GM12892 (cell line): ENCODE measurements at regions not wholly inside any gene's neighbourhood (a gene's known extent, or its start where the extent isn't known, plus 50 kb on each side); places are given as distances from the start of the nearest gene placed in this dataset.
"Not testable (repeated sequence)": the region's sequence is repeated elsewhere in the genome, so short reads cannot be mapped to it uniquely, and the experiment has no call there.

ENCODE experiments used
- DNase-seq: peaks from one replicate; pipeline ENCODE4 v3.0.0; 2011; ENCODE audit not compliant: insufficient read length
- FAIRE-seq: peaks from 2 replicates; lab custom pipeline; 2011; peaks lifted over from hg19 to GRCh38; lab: Jason Lieb, UNC
- POLR2A ChIP-seq: IDR thresholded peaks from 2 replicates; pipeline ENCODE4 v1.6.1; 2011; ENCODE audit warnings: low read depth, low read length, control low read depth
- POLR2AphosphoS5 ChIP-seq: IDR thresholded peaks from 2 replicates; pipeline ENCODE4 v1.6.1; 2011; ENCODE audit warnings: low read depth, low read length, control low read depth
- TAF1 ChIP-seq: IDR thresholded peaks from 2 replicates; pipeline ENCODE4 v1.6.1; 2011; ENCODE audit warnings: low read depth, mild to moderate bottlenecking, control low read depth, low read length, borderline replicate concordance

DNA sequence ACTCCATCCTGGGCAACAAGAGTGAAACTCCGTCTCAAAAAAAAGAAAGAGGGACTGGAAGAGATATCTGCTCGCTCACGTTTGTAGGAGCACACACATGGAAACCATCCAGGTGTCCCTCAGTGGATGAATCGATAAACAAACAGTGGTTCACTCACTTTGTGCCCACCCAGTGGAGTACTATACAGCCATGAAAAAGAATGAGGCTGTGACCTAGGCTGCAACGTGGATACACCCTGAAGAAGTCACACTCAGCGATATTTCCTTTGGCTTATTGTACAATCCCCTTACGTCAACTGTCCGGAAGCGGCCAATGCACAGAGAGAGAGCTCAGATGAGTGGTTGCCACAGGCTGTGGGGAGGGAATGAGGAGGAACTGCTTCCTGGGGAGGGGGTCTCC is 82.3 kb upstream of the PPP2R3B start:
- no peak for DNase-seq
- FAIRE-seq = no peak
- TF ChIP-seq POLR2A (no peak), TAF1 (no peak), POLR2AphosphoS5 (no peak)

DNA sequence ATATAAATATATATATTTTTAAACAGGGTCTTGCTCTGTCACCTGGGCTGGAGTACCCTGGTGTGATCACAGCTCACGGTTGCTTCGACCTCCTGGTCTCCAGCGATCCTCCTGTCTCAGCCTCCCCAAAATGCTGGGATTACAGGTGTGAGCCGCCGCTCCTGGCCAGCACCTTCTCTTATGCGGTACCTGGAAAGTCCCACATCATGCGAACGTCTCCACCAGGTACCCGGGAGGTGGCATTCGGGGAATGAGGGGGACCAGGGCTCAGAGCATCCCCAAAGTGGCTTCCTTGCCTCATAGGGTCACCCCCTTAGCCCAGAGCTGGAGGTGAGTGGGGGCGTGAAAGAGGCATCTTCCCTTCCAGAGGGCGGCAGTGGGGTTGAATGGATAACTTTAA is 84.0 kb upstream of the PPP2R3B start:
- no peak for FAIRE-seq
- DNase-seq = no peak
- TF ChIP-seq POLR2A (no peak), POLR2AphosphoS5 (no peak), TAF1 (no peak)

DNA sequence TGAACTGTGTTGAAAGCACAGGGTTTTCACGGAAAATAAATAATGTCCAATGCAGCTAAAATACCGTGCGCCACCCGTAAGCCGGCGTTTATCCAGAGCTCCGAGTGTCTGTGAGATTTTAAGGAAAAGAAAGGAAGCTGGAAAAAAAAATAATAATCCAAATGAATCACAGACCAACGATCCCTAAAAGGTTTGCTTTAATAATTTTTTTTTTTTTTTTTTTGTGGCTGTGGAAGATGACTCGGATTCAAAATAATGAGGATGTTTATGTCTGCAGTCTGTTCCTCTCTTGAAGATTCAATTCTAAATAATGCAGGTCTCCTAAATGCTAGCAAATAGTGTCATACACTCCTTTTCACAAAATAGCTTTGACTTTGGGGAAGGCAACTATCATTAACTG is 84.6 kb upstream of the PPP2R3B start:
- TF ChIP-seq TAF1 (no peak), POLR2A (no peak), POLR2AphosphoS5 (no peak)
- DNase-seq (no peak), FAIRE-seq (no peak)

DNA sequence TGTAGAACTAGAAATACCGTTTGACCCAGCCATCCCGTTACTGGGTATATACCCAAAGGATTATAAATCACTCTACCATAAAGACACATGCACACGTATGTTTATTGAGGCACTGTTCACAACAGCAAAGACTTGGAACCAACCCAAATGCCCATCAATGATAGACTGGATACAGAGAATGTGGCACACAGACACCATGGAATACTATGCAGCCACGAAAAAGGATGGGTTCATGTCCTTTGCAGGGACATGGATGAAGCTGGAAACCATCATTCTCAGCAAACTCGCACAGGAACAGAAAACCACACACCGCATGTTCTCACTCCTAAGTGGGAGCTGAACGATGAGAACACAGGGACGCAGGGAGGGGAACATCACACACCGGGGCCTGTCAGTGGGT is 85.6 kb upstream of the PPP2R3B start:
- not testable (repeated sequence) for FAIRE-seq, DNase-seq

DNA sequence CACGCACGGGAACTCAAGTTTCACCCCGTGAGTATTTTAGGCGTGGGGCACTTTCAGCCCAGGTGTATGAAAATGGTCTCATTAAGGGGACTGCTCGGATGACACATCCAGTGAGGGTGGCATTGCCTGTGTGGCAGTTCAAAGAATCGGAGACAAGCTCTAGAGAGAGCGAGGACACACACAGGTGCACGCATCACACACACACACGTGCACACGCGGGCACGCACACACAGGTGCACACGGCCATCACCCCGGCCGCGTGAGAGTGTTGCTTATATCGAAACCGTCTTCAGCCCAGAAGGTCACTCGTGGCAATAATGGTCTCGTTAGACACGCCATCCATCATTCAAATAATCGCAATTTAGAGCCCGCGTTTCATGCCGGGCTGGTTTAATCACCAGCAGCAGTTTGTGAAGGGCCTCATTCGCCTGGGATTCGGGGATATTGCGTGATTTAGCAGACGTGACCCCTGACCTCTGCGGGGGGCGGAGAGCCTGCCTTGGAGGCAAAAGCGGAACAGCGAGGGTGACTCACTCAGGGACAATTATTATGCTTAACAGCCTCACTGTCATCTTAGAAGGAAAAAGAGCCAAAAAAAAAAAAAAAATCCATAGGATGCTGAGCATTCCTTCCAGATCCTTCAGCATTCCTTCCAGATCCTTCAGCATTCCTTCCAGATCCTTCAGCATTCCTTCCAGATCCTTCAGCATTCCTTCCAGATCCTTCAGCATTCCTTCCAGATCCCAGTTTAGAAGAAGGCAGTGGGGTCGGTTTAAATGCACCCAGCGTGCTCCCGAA is 89.4 kb upstream of the PPP2R3B start:
- TF ChIP-seq TAF1 (no peak), POLR2A (no peak), POLR2AphosphoS5 (no peak)
- no peak for FAIRE-seq
- no peak for DNase-seq

DNA sequence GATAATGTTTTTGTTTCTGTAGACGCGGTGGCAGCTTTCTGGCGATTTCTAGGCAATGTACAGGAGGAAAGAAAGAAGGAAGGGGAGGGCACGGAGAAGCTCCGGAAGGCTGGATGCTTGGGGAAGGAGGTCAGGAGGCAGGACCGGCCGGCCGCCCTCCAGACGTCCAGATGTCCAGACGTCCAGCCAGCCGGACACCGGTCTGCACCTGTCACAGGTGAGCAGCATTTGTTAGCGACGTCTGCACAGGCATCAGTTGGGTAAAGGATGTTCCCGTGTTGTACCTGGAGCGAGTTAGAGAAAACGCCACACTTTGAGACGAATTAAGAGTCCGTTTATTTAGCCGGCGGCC is 90.0 kb upstream of the PPP2R3B start:
- FAIRE-seq = no peak
- no peak for DNase-seq
- no peak for TF ChIP-seq POLR2AphosphoS5

DNA sequence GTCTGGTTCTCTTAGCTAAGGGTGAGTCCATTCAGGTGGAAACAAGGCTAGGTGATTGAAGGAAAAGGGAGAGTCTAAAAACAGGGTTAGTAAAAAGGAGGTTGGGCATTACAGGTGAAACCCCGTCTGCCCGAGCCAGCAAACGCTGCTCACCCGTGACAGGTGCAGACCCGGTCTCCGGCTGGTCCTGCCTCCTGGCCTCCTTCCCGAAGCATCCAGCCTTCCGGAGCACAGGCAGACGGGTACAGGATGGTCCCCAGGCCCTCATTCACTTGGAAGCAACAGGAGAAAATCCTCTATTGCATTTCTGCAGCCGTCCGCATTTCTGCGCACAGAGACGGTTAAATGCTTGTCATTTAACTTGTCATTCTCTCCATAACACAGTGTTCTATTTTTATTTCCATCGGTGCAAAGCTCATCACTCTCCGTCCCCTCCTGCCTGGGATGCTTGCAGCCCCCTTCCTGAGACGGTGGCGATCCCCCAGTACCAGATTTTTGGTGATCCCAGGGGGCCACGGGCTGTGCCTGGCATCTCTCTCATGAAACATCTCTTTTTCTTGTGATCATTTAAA is 90.8 kb upstream of the PPP2R3B start:
- FAIRE-seq (no peak), DNase-seq (no peak)

DNA sequence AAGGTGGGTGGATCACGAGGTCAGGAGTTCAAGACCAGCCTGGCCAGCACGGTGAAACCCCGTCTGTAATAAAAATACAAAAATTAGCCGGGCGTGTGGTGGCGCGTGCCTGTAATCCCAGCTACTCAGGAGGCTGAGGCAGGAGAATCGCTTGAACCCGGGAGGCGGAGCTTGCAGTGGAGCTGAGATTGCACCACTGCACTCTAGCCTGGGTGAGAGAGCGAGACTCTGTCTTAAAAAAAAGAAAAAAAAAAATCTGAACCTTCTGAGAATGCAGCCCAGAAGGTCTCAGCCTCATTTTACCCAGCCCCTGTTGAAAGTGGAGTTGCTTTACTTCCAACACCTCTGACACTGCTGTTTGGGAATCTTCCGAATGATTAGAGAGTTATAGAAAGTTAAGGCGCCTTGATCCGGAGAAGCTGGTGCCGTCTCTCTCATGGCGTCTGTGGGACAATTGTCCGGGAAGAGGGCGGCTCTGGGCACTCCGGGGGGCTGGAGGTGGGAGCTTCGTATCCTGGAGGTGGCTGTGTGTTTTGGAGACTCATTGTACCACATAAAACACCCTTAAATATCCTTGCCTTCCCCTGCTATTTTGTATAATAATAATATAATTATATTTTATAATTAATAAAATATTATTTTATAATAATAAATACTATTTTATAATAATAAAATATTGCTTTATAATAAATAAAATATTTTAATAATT is 92.7 kb upstream of the PPP2R3B start:
- TF ChIP-seq POLR2A (no peak), TAF1 (no peak), POLR2AphosphoS5 (no peak)
- FAIRE-seq (no peak), DNase-seq (no peak)

More for the DNA sequence above, 90.8 kb upstream of the PPP2R3B start:
- TF ChIP-seq TAF1 (no peak), POLR2A (no peak), POLR2AphosphoS5 (no peak)

DNA sequence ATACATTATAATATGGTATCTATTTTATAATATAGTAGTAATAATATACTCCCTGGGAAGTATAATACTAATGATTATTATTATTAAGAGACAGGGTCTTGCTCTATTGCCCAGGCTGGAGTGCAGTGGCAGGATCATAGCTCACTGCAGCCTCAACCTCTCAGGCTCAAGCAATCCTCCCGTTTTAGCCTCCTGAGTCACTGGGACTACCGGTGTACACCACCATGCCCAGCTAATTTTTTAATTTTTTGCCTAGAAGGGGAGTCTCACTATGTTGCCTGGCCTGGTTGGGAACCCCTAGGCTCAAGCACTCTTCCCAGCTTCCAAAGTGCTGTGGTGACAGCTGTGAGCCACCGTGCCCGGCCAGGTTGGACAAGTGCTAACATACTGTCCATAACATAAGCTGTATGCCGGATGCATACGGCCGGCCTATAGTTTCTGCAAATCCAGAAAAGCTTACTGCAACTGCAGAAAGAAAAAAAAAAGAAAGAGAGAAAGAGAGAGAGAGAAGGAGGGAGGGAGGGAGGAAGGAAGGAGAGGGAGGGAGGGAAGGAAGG is 94.2 kb upstream of the PPP2R3B start:
- no peak for DNase-seq
- no peak for FAIRE-seq
- TF ChIP-seq TAF1 = no peak
- no peak for TF ChIP-seq POLR2AphosphoS5
- no peak for TF ChIP-seq POLR2A

DNA sequence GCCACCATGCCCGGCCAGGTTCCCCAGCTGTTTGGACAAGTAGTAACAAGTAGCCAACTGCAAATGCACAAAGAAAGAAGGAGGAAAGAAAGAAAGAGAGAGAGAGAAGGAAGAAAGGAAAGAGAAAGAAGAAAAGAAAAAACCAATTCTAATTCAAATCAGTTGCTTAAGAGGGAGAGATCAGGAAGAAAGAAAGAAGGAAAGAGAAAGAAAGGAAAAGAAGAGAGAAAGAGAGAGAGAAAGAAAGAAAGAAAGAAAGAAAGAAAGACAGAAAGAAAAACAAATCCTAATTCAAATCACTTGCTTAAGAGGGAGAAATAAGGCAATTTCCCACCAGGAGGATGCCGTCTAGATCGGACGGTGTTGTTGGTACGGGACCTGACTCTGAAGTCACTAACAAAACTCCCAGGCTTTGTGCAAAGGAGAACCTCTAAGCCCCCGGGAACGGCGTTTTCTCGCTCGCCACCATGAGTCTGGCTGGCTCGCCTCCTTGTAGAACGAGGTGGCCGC is 95.5 kb upstream of the PPP2R3B start:
- FAIRE-seq (no peak), DNase-seq (no peak)
- no peak for TF ChIP-seq POLR2AphosphoS5
- TF ChIP-seq TAF1 = no peak
- no peak for TF ChIP-seq POLR2A

DNA sequence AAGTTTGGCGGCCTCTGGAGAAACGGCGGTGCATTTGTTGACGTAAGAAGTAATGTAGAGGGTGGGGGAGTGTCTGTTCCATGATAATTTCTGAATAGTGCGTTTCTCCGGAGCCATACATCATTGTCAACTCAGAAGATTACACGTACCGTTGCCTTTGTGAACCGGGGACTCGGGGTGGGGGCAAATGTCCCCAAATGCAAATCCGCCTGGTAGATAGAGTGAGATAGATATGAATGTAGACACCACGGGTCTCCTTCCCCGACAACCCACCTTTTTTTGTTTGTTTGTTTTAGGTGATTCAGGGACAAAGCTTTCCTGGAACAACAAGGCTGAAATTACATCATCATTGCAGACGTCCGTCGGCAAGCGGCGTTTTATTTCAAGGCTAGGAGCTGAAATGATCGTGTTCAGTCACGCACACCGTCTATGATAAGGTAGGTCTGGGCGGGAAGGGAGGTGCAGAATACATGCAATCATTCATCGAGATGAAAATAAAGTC is 96.0 kb upstream of the PPP2R3B start:
- TF ChIP-seq POLR2A (no peak), POLR2AphosphoS5 (no peak), TAF1 (no peak)
- FAIRE-seq = no peak
- DNase-seq = no peak

DNA sequence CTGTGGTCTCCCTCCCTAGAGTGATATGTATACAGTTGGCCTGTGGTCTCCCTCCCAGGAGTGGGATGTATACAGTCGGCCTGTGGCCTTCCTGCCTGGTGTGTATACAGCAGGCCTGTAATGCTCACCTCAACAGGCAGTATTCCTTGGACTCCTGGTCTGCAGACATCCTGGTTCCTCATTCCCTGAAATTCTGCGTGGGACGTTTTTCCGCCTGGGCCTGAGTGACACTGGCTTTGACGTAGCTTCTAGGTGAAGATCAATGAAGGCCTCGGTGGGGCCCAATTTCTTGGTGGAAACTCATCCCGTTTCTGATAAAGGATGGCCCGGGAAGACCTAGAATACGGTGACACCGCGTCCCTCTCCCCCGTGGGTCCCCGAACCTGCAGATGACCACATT is 98.7 kb upstream of the PPP2R3B start:
- no peak for DNase-seq
- FAIRE-seq = no peak
- TF ChIP-seq POLR2A (no peak), POLR2AphosphoS5 (no peak), TAF1 (no peak)
